Mammary epithelial cell (primary cell): ENCODE measurements at regions not wholly inside any gene's neighbourhood (a gene's known extent, or its start where the extent isn't known, plus 50 kb on each side); places are given as distances from the start of the nearest gene placed in this dataset.

Experiments
- CTCF ChIP-seq, 2 donors: IDR thresholded peaks in 1 of 2; conservative IDR thresholded peaks in 1 of 2; 2 replicates each; pipeline ENCODE4 v1.5.1; 2011 to 2012; ENCODE audit warnings: inconsistent platforms in 2 of 2, low read length in 2 of 2, mild to moderate bottlenecking in 2 of 2, control low read depth in 1 of 2, low read depth in 1 of 2; ENCODE audit not compliant: insufficient read depth in 1 of 2; ENCODE audit errors: extremely low read depth in 1 of 2
- EZH2 ChIP-seq: IDR thresholded peaks from 2 replicates; pipeline ENCODE4 v1.6.1; 2012; ENCODE audit warnings: low read length, inconsistent platforms, borderline replicate concordance

GRCh38 chr2:7570247-7570646 lies 653.0 kb downstream of the RNF144A start:
- no peak for TF ChIP-seq CTCF (conservative IDR thresholded peaks at IDR 0.05 in 1 of 2, IDR thresholded peaks at IDR 0.05 in 1 of 2; ENCODE audit: extremely low read depth in 1 of 2, insufficient read depth in 1 of 2, low read depth in 1 of 2, low read length in 2 of 2)
- TF ChIP-seq EZH2 = no peak
